SU-DHL-6 (cell line): ENCODE measurements at regions not wholly inside any gene's neighbourhood (a gene's known extent, or its start where the extent isn't known, plus 50 kb on each side); places are given as distances from the start of the nearest gene placed in this dataset.

ENCODE experiments used
- H2AFZ ChIP-seq: fragments of 200-600 bp; sonication (generic); 2 replicates; pipeline ENCODE4 v1.6.1; 2014; ENCODE audit warnings: low read depth, mild to moderate bottlenecking, moderate library complexity, mixed read lengths, antibody characterized with exemption, low read length; ENCODE audit not compliant: severe bottlenecking
- H3F3A ChIP-seq: fragments of 200-600 bp; shearing (Covaris generic); 2 replicates; pipeline ENCODE4 v1.6.0; 2016; ENCODE audit warnings: antibody characterized with exemption, mild to moderate bottlenecking; ENCODE audit not compliant: insufficient read depth
- H3K27ac ChIP-seq: fragments of 200-600 bp; sonication (generic); 2 replicates; pipeline ENCODE4 v1.5.1; 2016; ENCODE audit warnings: low read depth, mild to moderate bottlenecking, low read length, moderate library complexity, mixed read lengths
- H3K27me3 ChIP-seq: fragments of 200-600 bp; sonication (generic), shearing (Covaris generic); 2 replicates; pipeline ENCODE4 v1.6.0; 2014; ENCODE audit warnings: mild to moderate bottlenecking, low read length
- H3K36me3 ChIP-seq: fragments of 200-600 bp; sonication (generic); 2 replicates; pipeline ENCODE4 v1.6.1; 2014; ENCODE audit warnings: mild to moderate bottlenecking, low read length, mixed read lengths
- H3K4me2 ChIP-seq: fragments of 300-600, 200-600 bp; shearing (Covaris generic), sonication (generic); 2 replicates; pipeline ENCODE4 v1.6.0; 2014; ENCODE audit warnings: low read length, low read depth, mild to moderate bottlenecking; ENCODE audit not compliant: poor library complexity, severe bottlenecking
- H3K4me3 ChIP-seq: fragments of 200-600 bp; sonication (generic); 2 replicates; pipeline ENCODE4 v1.5.1; 2014; ENCODE audit warnings: antibody characterized with exemption, low read length, mild to moderate bottlenecking, mixed read lengths; ENCODE audit not compliant: insufficient read depth, poor library complexity, severe bottlenecking
- H3K79me2 ChIP-seq: fragments of 200-600 bp; sonication (generic); 2 replicates; pipeline ENCODE4 v1.6.1; 2014; ENCODE audit warnings: mild to moderate bottlenecking, low read length, moderate library complexity; ENCODE audit not compliant: insufficient read depth
- H3K9ac ChIP-seq: fragments of 200-600 bp; sonication (generic); 2 replicates; pipeline ENCODE4 v1.7.0; 2014; ENCODE audit warnings: mild to moderate bottlenecking, low read length
- H3K9me2 ChIP-seq: fragments of 200-600 bp; sonication (generic); replicated peaks from 2 replicates; pipeline ENCODE4 v1.6.1; 2014; ENCODE audit warnings: low read length; ENCODE audit not compliant: insufficient read depth
- H3K9me3 ChIP-seq: fragments of 200-600 bp; sonication (generic); 2 replicates; pipeline ENCODE4 v1.6.1; 2014; ENCODE audit warnings: low read length, mixed read lengths; ENCODE audit not compliant: insufficient read depth
- H4K20me1 ChIP-seq: fragments of 200-600 bp; sonication (generic); 2 replicates; pipeline ENCODE4 v1.6.1; 2014; ENCODE audit warnings: low read depth, mild to moderate bottlenecking, antibody characterized with exemption, low read length, moderate library complexity, mixed read lengths
- EZH2phosphoT487 ChIP-seq: fragments of 200-600 bp; sonication (generic), shearing (Covaris generic); conservative IDR thresholded peaks from 2 replicates; pipeline ENCODE4 v1.6.1; 2018; ENCODE audit warnings: mild to moderate bottlenecking, antibody characterized with exemption, low read length, moderate library complexity, mixed read lengths
- TF ChIP-seq, protein P1 (sequence below): fragments of 200-600 bp; sonication (generic); IDR thresholded peaks from one replicate; pipeline ENCODE4 v1.5.1; 2017; ENCODE audit warnings: antibody characterized with exemption, mild to moderate bottlenecking, low read length, moderate library complexity; ENCODE audit not compliant: insufficient read depth, poor library complexity, severe bottlenecking

DNA sequence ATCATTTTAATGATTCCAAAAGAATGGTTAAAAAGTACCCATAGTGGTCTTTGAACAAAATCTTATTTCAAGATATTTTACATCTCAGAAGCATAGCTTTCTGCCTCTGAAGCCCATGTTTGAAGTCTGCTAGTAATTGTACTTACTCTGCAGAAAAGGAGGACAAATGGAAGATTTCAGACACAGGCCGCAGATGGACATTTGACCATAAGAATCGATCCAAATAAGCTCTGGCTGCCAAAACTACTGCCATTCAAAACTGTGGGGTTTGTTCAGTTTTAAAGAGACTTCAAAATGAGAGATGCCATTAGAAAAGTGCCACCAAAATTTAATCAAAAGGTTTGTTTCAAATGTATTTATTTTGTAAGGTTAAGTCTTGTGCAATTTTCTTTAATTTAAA lies 306.7 kb downstream of the DTWD2 start:
- Histone ChIP-seq H3K9ac (no peak overlapping the region), H3K4me2 (no peak overlapping the region), H3K27me3 (no peaks in the 10 kb centered on the region), H3K4me3 (no peak overlapping the region), H3K79me2 (no peaks in the 10 kb centered on the region), H3K36me3 (no peaks in the 10 kb centered on the region), H3K9me3 (no peaks in the 10 kb centered on the region), H3K27ac (no peak overlapping the region), H3K9me2 (no peaks in the 10 kb centered on the region), H4K20me1 (no peaks in the 10 kb centered on the region), H3F3A (no peaks in the 10 kb centered on the region), H2AFZ (no peak overlapping the region)
- no peak for TF ChIP-seq EZH2phosphoT487
- TF ChIP-seq, protein P1, sequence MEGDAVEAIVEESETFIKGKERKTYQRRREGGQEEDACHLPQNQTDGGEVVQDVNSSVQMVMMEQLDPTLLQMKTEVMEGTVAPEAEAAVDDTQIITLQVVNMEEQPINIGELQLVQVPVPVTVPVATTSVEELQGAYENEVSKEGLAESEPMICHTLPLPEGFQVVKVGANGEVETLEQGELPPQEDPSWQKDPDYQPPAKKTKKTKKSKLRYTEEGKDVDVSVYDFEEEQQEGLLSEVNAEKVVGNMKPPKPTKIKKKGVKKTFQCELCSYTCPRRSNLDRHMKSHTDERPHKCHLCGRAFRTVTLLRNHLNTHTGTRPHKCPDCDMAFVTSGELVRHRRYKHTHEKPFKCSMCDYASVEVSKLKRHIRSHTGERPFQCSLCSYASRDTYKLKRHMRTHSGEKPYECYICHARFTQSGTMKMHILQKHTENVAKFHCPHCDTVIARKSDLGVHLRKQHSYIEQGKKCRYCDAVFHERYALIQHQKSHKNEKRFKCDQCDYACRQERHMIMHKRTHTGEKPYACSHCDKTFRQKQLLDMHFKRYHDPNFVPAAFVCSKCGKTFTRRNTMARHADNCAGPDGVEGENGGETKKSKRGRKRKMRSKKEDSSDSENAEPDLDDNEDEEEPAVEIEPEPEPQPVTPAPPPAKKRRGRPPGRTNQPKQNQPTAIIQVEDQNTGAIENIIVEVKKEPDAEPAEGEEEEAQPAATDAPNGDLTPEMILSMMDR: no peak

DNA sequence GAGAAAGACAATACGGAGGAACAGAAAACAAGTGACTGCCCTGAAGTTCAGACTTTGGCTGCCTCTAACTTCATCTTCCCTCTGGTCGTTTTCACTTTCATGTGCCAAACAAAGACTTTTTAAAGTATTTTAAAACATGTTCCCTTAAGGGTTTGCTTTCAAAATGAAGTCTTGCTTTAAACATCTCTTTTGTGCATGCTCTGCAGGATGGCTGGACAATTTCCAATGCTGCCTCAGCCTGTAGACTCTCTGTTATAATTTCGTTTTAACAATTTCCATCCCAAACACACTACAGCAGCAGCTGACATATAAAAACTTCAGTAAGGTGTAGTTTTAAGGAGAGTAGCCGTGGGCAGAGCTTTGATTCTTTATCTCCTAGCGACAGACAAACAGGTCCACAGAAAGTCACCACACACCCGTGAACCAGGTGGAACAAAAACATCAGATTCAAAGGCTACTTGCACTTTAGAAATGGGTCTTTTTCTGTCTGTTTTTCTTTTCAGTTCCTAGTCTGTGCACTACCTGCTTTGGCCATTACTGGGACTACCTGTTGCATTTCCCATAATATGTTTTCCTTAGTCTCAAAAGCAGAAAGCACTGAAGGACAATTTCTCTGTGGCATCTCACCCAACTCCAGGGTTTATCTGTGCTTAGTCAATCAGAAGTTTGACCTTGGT lies 308.9 kb downstream of the DTWD2 start:
- H3K9ac ChIP-seq: no peak overlapping the region
- H4K20me1 ChIP-seq: no peaks in the 10 kb centered on the region
- H3K27me3 ChIP-seq: no peaks in the 10 kb centered on the region
- no peak overlapping the region for H3K27ac ChIP-seq
- no peak for TF ChIP-seq EZH2phosphoT487
- TF ChIP-seq, protein P1: no peak
- no peak overlapping the region for H2AFZ ChIP-seq
- no peaks in the 10 kb centered on the region for H3F3A ChIP-seq
- H3K9me2 ChIP-seq: no peaks in the 10 kb centered on the region
- no peak overlapping the region for H3K4me3 ChIP-seq
- H3K4me2 ChIP-seq: no peak overlapping the region
- no peaks in the 10 kb centered on the region for H3K79me2 ChIP-seq
- no peaks in the 10 kb centered on the region for H3K36me3 ChIP-seq
- no peaks in the 10 kb centered on the region for H3K9me3 ChIP-seq

DNA sequence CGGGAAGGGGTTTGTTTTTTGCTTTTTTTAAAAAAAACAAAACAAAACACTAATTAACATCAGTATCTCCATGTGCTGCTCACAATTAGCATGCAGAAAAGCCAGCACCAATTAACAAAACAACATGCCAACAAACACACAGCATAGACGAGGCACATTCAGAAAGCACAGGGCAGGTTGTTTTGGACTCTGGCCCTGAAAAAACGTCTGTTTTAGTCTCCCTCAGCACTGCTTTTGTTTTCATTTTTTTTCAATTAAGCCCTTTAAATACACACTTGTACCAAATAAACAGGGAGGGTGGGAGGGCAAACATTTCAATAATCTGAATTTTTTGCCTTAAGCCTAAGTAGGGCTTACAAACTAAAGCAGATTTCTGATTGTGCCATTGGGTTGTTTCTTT lies 309.6 kb downstream of the DTWD2 start:
- no peaks in the 10 kb centered on the region for H3K9me3 ChIP-seq
- no peak overlapping the region for H3K4me3 ChIP-seq
- H3K27ac ChIP-seq: no peak overlapping the region
- TF ChIP-seq, protein P1: no peak
- TF ChIP-seq EZH2phosphoT487: no peak
- no peak overlapping the region for H3K9ac ChIP-seq
- no peaks in the 10 kb centered on the region for H3K36me3 ChIP-seq
- no peak overlapping the region for H3K4me2 ChIP-seq
- no peaks in the 10 kb centered on the region for H4K20me1 ChIP-seq
- H3F3A ChIP-seq: no peaks in the 10 kb centered on the region
- no peaks in the 10 kb centered on the region for H3K9me2 ChIP-seq
- no peaks in the 10 kb centered on the region for H3K79me2 ChIP-seq
- H3K27me3 ChIP-seq: no peaks in the 10 kb centered on the region
- H2AFZ ChIP-seq: no peak overlapping the region
